ENCODE measurements at regions not wholly inside any gene's neighbourhood (a gene's known extent, or its start where the extent isn't known, plus 50 kb on each side); places are given as distances from the start of the nearest gene placed in this dataset.

DNA sequence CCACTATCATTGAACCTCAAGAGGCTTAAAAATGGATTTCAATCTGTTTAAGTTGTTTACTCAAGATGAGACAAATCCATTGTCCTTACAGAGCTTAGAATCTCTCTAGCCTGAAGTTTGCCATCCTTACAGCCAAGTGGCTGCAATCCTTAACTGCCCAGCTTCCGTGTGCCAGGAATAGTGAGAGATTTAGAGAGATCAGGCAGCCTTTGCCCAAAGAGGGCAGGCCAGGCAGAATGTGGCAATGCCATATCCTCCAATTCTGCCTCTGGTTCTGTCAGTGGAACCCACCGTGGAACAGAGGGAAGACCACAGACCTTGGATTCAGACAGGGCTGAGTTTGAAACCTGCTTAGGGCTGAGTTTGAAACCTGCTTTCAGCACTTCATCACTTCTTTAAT lies 374.3 kb downstream of the VPS13C start (continued):
- TF ChIP-seq, protein P1, sequence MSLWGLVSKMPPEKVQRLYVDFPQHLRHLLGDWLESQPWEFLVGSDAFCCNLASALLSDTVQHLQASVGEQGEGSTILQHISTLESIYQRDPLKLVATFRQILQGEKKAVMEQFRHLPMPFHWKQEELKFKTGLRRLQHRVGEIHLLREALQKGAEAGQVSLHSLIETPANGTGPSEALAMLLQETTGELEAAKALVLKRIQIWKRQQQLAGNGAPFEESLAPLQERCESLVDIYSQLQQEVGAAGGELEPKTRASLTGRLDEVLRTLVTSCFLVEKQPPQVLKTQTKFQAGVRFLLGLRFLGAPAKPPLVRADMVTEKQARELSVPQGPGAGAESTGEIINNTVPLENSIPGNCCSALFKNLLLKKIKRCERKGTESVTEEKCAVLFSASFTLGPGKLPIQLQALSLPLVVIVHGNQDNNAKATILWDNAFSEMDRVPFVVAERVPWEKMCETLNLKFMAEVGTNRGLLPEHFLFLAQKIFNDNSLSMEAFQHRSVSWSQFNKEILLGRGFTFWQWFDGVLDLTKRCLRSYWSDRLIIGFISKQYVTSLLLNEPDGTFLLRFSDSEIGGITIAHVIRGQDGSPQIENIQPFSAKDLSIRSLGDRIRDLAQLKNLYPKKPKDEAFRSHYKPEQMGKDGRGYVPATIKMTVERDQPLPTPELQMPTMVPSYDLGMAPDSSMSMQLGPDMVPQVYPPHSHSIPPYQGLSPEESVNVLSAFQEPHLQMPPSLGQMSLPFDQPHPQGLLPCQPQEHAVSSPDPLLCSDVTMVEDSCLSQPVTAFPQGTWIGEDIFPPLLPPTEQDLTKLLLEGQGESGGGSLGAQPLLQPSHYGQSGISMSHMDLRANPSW (CRISPR knock-in tag; IDR thresholded peaks at IDR 0.05) = no peak

DNA sequence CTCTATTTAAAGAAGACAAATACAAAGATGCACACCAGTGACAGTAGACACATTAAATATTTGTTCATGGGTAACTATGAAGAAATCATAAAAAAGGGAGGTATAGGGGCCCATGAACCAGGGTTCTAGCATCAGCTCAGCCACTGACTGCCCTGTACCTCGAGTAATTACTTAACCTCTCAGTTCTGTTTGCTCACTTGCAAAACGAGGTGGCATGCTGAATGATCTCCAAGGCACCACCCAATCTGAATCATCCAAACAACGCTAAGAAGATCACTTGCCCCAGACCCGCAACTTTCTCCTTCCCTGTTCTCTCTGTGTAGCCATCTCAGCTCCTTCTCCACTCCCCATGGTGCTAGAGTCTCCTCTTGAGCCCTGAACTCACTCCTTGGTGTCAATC lies 374.7 kb downstream of the VPS13C start:
- in situ Hi-C loops (cut with MboI) (no loop called here), intact Hi-C loops (cut with micrococcal nuclease) (no loop called here)
- Histone ChIP-seq H3K4me2 (ENCODE audit: insufficient read depth, low read length) (no peak overlapping the region), H3K27me3 (ENCODE audit: control insufficient read depth in 2 of 2, insufficient read depth in 2 of 2, low read length in 2 of 2) (no peaks in the 10 kb centered on the region; a peak in 1 of 5 replicates), H3K27ac (ENCODE audit: extremely low read depth, low read depth, low read length) (no peak overlapping the region), H3K4me3 (no peak overlapping the region), H4K20me1 (replicated peaks; ENCODE audit: control insufficient read depth, insufficient read depth, low read length) (no peaks in the 10 kb centered on the region), H3K9me3 (replicated peaks; ENCODE audit: control insufficient read depth, insufficient read depth, low read depth, low read length) (no peaks in the 10 kb centered on the region), H3K36me3 (ENCODE audit: control insufficient read depth, insufficient read depth, low read length) (no peaks in the 10 kb centered on the region), H3K79me2 (ENCODE audit: control insufficient read depth, insufficient read depth, low read length) (no peaks in the 10 kb centered on the region), H3K9ac (ENCODE audit: insufficient read depth in 1 of 2, low read depth in 2 of 2, low read length in 2 of 2) (no peak overlapping the region), H3K9me1 (ENCODE audit: control insufficient read depth, insufficient read depth, low read length) (no peaks in the 10 kb centered on the region), H3K4me1 (replicated peaks in 1 of 2; ENCODE audit: control insufficient read depth in 2 of 2, insufficient read depth in 2 of 2, low read length in 2 of 2) (no peaks in the 10 kb centered on the region), H2AFZ (ENCODE audit: low read depth, low read length) (no peak overlapping the region)
- ChIA-PET CTCF (ENCODE audit: low intra/inter-chr PET ratio) (no interaction called here), POLR2A (interaction anchor here (0.7 kb wide), 1 partner anchor 62 kb away, joined by 5 read pairs; no protein-coding TSS in a partner anchor)
- no TSS peak for BruUV-seq (replicated peaks)
- no peak for TF ChIP-seq CHD1 (IDR thresholded peaks at IDR 0.05; ENCODE audit: low read length)
- TF ChIP-seq, protein P2, sequence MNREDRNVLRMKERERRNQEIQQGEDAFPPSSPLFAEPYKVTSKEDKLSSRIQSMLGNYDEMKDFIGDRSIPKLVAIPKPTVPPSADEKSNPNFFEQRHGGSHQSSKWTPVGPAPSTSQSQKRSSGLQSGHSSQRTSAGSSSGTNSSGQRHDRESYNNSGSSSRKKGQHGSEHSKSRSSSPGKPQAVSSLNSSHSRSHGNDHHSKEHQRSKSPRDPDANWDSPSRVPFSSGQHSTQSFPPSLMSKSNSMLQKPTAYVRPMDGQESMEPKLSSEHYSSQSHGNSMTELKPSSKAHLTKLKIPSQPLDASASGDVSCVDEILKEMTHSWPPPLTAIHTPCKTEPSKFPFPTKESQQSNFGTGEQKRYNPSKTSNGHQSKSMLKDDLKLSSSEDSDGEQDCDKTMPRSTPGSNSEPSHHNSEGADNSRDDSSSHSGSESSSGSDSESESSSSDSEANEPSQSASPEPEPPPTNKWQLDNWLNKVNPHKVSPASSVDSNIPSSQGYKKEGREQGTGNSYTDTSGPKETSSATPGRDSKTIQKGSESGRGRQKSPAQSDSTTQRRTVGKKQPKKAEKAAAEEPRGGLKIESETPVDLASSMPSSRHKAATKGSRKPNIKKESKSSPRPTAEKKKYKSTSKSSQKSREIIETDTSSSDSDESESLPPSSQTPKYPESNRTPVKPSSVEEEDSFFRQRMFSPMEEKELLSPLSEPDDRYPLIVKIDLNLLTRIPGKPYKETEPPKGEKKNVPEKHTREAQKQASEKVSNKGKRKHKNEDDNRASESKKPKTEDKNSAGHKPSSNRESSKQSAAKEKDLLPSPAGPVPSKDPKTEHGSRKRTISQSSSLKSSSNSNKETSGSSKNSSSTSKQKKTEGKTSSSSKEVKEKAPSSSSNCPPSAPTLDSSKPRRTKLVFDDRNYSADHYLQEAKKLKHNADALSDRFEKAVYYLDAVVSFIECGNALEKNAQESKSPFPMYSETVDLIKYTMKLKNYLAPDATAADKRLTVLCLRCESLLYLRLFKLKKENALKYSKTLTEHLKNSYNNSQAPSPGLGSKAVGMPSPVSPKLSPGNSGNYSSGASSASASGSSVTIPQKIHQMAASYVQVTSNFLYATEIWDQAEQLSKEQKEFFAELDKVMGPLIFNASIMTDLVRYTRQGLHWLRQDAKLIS (CRISPR knock-in tag; IDR thresholded peaks at IDR 0.05) = no peak
- TF ChIP-seq NR2C1 (IDR thresholded peaks at IDR 0.05) = no peak
- TF ChIP-seq NR2C1 (tag; IDR thresholded peaks at IDR 0.05) = no peak
- no peak for TF ChIP-seq MCM7 (IDR thresholded peaks at IDR 0.05)
- TF ChIP-seq ERF (CRISPR knock-in tag; IDR thresholded peaks at IDR 0.05) = no peak
- 0% methylated on average over 4 of the region's 4 CpGs for WGBS (ENCODE audit: insufficient coverage, low coverage, missing lambda C conversion rate)
- DNase-seq (ENCODE audit: extremely low read depth in 1 of 4, low spot score in 3 of 4) = no peak
- FAIRE-seq = no peak
- ATAC-seq = no peak

All from K562 (cell line).